ENCODE measurements at regions not wholly inside any gene's neighbourhood (a gene's known extent, or its start where the extent isn't known, plus 50 kb on each side); places are given as distances from the start of the nearest gene placed in this dataset.

DNA sequence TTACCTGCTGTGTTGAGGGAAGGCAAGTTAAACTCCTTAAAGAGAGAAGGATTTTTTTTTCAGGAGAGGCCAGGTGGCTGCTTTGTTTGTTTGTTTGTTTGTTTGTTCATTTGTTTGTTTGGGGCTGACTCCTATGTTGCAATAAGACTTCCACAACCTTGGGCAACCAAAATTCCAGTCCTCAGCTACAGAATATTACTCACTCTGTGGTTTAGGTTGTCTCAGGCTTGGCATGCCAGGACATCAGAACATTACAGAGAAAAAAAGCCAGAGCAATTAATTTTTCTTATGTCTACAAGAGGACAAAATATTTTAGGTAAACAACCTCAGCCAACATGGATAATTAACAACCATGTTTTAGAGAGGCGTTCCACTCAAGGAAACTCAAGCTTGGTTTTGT lies 156.7 kb upstream of the ATP11B start:
- Histone ChIP-seq H3K4me2 (ENCODE audit: low read length) (no peak overlapping the region), H2AFZ (ENCODE audit: low read length) (no peak overlapping the region), H3K4me1 (ENCODE audit: insufficient read depth, low read length, poor library complexity, severe bottlenecking) (no peaks in the 10 kb centered on the region), H3K9me3 (ENCODE audit: low read length) (peaks cover 12% of the 10 kb centered on the region), H3K79me2 (ENCODE audit: insufficient read depth, low read depth, low read length) (no peaks in the 10 kb centered on the region), H3K27ac (ENCODE audit: low read depth, low read length, poor library complexity, severe bottlenecking) (no peak overlapping the region), H4K20me1 (ENCODE audit: insufficient read depth, low read length) (no peaks in the 10 kb centered on the region), H3K36me3 (ENCODE audit: insufficient read depth, low read length) (no peaks in the 10 kb centered on the region; the same call in 1 of the 2 replicates), H3K9me2 (ENCODE audit: insufficient read depth, low read length) (no peaks in the 10 kb centered on the region), H3K4me3 (ENCODE audit: low read depth, low read length, poor library complexity, severe bottlenecking) (no peak overlapping the region)
- CTCF ChIA-PET (ENCODE audit: unreplicated experiment), result no interaction called here
- intact Hi-C loops (cut with micrococcal nuclease; ENCODE audit: unreplicated experiment), result no loop called here
- DNase-seq (ENCODE audit: low spot score), result no peak
- no TSS peak for BruUV-seq (replicated peaks)
- POLR2A ChIA-PET, result interaction anchor here (0.9 to 2.6 kb wide), 2 partner anchors 10 to 43 kb away, joined by 5 to 11 read pairs; no protein-coding TSS in a partner anchor
- TF ChIP-seq, protein P1, sequence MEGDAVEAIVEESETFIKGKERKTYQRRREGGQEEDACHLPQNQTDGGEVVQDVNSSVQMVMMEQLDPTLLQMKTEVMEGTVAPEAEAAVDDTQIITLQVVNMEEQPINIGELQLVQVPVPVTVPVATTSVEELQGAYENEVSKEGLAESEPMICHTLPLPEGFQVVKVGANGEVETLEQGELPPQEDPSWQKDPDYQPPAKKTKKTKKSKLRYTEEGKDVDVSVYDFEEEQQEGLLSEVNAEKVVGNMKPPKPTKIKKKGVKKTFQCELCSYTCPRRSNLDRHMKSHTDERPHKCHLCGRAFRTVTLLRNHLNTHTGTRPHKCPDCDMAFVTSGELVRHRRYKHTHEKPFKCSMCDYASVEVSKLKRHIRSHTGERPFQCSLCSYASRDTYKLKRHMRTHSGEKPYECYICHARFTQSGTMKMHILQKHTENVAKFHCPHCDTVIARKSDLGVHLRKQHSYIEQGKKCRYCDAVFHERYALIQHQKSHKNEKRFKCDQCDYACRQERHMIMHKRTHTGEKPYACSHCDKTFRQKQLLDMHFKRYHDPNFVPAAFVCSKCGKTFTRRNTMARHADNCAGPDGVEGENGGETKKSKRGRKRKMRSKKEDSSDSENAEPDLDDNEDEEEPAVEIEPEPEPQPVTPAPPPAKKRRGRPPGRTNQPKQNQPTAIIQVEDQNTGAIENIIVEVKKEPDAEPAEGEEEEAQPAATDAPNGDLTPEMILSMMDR (conservative IDR thresholded peaks at IDR 0.05; ENCODE audit: low read length), result no peak
- no peak for TF ChIP-seq EZH2phosphoT487 (IDR thresholded peaks at IDR 0.05; ENCODE audit: borderline replicate concordance, low read depth, low read length)

GRCh38 chr3:182637350-182638110 lies 155.8 kb upstream of the ATP11B start:
- Histone ChIP-seq H3K79me2 (ENCODE audit: insufficient read depth, low read depth, low read length) (no peaks in the 10 kb centered on the region), H3K4me3 (ENCODE audit: low read depth, low read length, poor library complexity, severe bottlenecking) (no peak overlapping the region), H3K9me2 (ENCODE audit: insufficient read depth, low read length) (no peaks in the 10 kb centered on the region), H3K4me2 (ENCODE audit: low read length) (no peak overlapping the region), H3K4me1 (ENCODE audit: insufficient read depth, low read length, poor library complexity, severe bottlenecking) (no peaks in the 10 kb centered on the region), H3K36me3 (ENCODE audit: insufficient read depth, low read length) (no peaks in the 10 kb centered on the region; the same call in 1 of the 2 replicates), H3K9me3 (ENCODE audit: low read length) (peaks cover 12% of the 10 kb centered on the region), H3K27ac (ENCODE audit: low read depth, low read length, poor library complexity, severe bottlenecking) (no peak overlapping the region), H4K20me1 (ENCODE audit: insufficient read depth, low read length) (no peaks in the 10 kb centered on the region), H2AFZ (ENCODE audit: low read length) (no peak overlapping the region)
- no peak for DNase-seq (ENCODE audit: low spot score)
- no peak for TF ChIP-seq EZH2phosphoT487 (IDR thresholded peaks at IDR 0.05; ENCODE audit: borderline replicate concordance, low read depth, low read length)
- TF ChIP-seq, protein P1 (conservative IDR thresholded peaks at IDR 0.05; ENCODE audit: low read length), result no peak
- CTCF ChIA-PET (ENCODE audit: unreplicated experiment), result no interaction called here
- intact Hi-C loops (cut with micrococcal nuclease; ENCODE audit: unreplicated experiment), result no loop called here
- BruUV-seq (replicated peaks), result no TSS peak
- POLR2A ChIA-PET, result interaction anchor here (0.9 to 2.6 kb wide), 2 partner anchors 11 to 44 kb away, joined by 5 to 11 read pairs; no protein-coding TSS in a partner anchor

GRCh38 chr3:182644013-182644412 lies 149.3 kb upstream of the ATP11B start:
- Histone ChIP-seq H3K4me1 (ENCODE audit: insufficient read depth, low read length, poor library complexity, severe bottlenecking) (no peaks in the 10 kb centered on the region), H3K27ac (ENCODE audit: low read depth, low read length, poor library complexity, severe bottlenecking) (no peak overlapping the region), H3K79me2 (ENCODE audit: insufficient read depth, low read depth, low read length) (no peaks in the 10 kb centered on the region), H3K9me2 (ENCODE audit: insufficient read depth, low read length) (no peaks in the 10 kb centered on the region), H3K4me2 (ENCODE audit: low read length) (no peak overlapping the region), H2AFZ (ENCODE audit: low read length) (peak overlapping the region; percentile 34; the same call in 1 of the 2 replicates), H3K9me3 (ENCODE audit: low read length) (peaks cover 12% of the 10 kb centered on the region), H4K20me1 (ENCODE audit: insufficient read depth, low read length) (no peaks in the 10 kb centered on the region), H3K4me3 (ENCODE audit: low read depth, low read length, poor library complexity, severe bottlenecking) (no peak overlapping the region), H3K36me3 (ENCODE audit: insufficient read depth, low read length) (no peaks in the 10 kb centered on the region; the same call in 1 of the 2 replicates)
- intact Hi-C loops (cut with micrococcal nuclease; ENCODE audit: unreplicated experiment), result no loop called here
- TF ChIP-seq, protein P1 (conservative IDR thresholded peaks at IDR 0.05; ENCODE audit: low read length), result no peak
- no peak for TF ChIP-seq EZH2phosphoT487 (IDR thresholded peaks at IDR 0.05; ENCODE audit: borderline replicate concordance, low read depth, low read length)
- DNase-seq (ENCODE audit: low spot score), result no peak
- ChIA-PET CTCF (ENCODE audit: unreplicated experiment) (no interaction called here), POLR2A (interaction anchor here (0.6 kb wide), 1 partner anchor 803 kb away, joined by 3 read pairs; no protein-coding TSS in a partner anchor)
- BruUV-seq (replicated peaks), result no TSS peak
